Breast epithelium (tissue), 4 donors: ENCODE measurements at regions not wholly inside any gene's neighbourhood (a gene's known extent, or its start where the extent isn't known, plus 50 kb on each side); places are given as distances from the start of the nearest gene placed in this dataset.

Source experiments
- DNase-seq, 2 donors: peaks; one replicate each; pipeline ENCODE4 v3.0.0-alpha.2; 2019; ENCODE audit warnings: low spot score in 2 of 2
- H3K27ac ChIP-seq, 2 donors: fragments of 200-600 bp; sonication (generic) in 1 of 2; one replicate each; pipeline ENCODE4 v1.5.1; 2016 to 2019; ENCODE audit warnings: mild to moderate bottlenecking in 1 of 2
- H3K27me3 ChIP-seq, 2 donors: fragments of 200-600 bp; sonication (generic) in 1 of 2; one replicate each; pipeline versions ENCODE4 v1.5.1 to v1.6.0; 2017 to 2019; ENCODE audit warnings: control low read depth in 1 of 2, mild to moderate bottlenecking in 1 of 2
- H3K36me3 ChIP-seq: fragments of 200-600 bp; one replicate; pipeline ENCODE4 v1.5.1; 2019
- H3K4me1 ChIP-seq, 2 donors: fragments of 200-600 bp; sonication (generic); one replicate each; pipeline ENCODE4 v1.5.1; 2016 to 2019; ENCODE audit warnings: control low read depth in 1 of 2
- H3K4me3 ChIP-seq, 3 donors: fragments of 200-600 bp; sonication (generic); 1 replicate in 2 of 3; 2 replicates in 1 of 3; pipeline ENCODE4 v1.5.1; 2016 to 2019; ENCODE audit warnings: mild to moderate bottlenecking in 3 of 3, moderate library complexity in 2 of 3
- H3K9me3 ChIP-seq, 2 donors: fragments of 200-600 bp; sonication (generic) in 1 of 2; one replicate each; pipeline ENCODE4 v1.5.1; 2016 to 2019; ENCODE audit warnings: control low read depth in 1 of 2
- POLR2A ChIP-seq: fragments of 450-650 bp; IDR thresholded peaks from one replicate; pipeline ENCODE4 v1.6.1; 2016; ENCODE audit warnings: antibody characterized with exemption, mild to moderate bottlenecking, moderate library complexity
- POLR2AphosphoS5 ChIP-seq, 3 donors: sonication (generic); formaldehyde crosslinking; IDR thresholded peaks; one replicate each; pipeline ENCODE4 v1.6.1; 2017; ENCODE audit warnings: antibody characterized with exemption in 3 of 3
- intact Hi-C: fragments of 100-400 bp; cut with DNase I; formaldehyde crosslinking; loops from one replicate; pipeline ENCODE4 v1.15.1; 2023; ENCODE audit warnings: low total_unique reads
- TF ChIP-seq, protein P1 (sequence below), 3 donors: fragments of 450-650 bp; IDR thresholded peaks; one replicate each; pipeline ENCODE4 v1.5.1; 2016 to 2017; ENCODE audit warnings: antibody characterized with exemption in 3 of 3, mild to moderate bottlenecking in 3 of 3, moderate library complexity in 3 of 3

- H3K36me3 ChIP-seq: no peaks in the 10 kb centered on the region
- no peak for TF ChIP-seq POLR2A
- no peak for TF ChIP-seq POLR2AphosphoS5 (IDR thresholded peaks at IDR 0.05)
- TF ChIP-seq, protein P1, sequence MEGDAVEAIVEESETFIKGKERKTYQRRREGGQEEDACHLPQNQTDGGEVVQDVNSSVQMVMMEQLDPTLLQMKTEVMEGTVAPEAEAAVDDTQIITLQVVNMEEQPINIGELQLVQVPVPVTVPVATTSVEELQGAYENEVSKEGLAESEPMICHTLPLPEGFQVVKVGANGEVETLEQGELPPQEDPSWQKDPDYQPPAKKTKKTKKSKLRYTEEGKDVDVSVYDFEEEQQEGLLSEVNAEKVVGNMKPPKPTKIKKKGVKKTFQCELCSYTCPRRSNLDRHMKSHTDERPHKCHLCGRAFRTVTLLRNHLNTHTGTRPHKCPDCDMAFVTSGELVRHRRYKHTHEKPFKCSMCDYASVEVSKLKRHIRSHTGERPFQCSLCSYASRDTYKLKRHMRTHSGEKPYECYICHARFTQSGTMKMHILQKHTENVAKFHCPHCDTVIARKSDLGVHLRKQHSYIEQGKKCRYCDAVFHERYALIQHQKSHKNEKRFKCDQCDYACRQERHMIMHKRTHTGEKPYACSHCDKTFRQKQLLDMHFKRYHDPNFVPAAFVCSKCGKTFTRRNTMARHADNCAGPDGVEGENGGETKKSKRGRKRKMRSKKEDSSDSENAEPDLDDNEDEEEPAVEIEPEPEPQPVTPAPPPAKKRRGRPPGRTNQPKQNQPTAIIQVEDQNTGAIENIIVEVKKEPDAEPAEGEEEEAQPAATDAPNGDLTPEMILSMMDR (IDR thresholded peaks at IDR 0.05): no peak
- DNase-seq: no peak
Observed at GRCh38 chr4:167779864-167780263, 312.5 kb upstream of the ANXA10 start.

GRCh38 chr4:167784826-167785225 lies 307.5 kb upstream of the ANXA10 start:
- Histone ChIP-seq H3K4me3 (no peak overlapping the region), H3K27me3 (no peaks in the 10 kb centered on the region), H3K9me3 (peaks cover 0 to 7% of the 10 kb centered on the region in 2 donors), H3K4me1 (no peaks in the 10 kb centered on the region), H3K27ac (no peak overlapping the region), H3K36me3 (no peaks in the 10 kb centered on the region)
- intact Hi-C loops: no loop called here
- DNase-seq: no peak
- TF ChIP-seq POLR2A (no peak), POLR2AphosphoS5 (IDR thresholded peaks at IDR 0.05) (no peak)
- TF ChIP-seq, protein P1 (IDR thresholded peaks at IDR 0.05): no peak

More at GRCh38 chr4:167779864-167780263, 312.5 kb upstream of the ANXA10 start:
- peaks cover 0 to 7% of the 10 kb centered on the region in 2 donors for H3K9me3 ChIP-seq
- H3K4me3 ChIP-seq: no peak overlapping the region
- no peaks in the 10 kb centered on the region for H3K27me3 ChIP-seq
- intact Hi-C loops: no loop called here
- no peaks in the 10 kb centered on the region for H3K4me1 ChIP-seq
- no peak overlapping the region for H3K27ac ChIP-seq

DNA sequence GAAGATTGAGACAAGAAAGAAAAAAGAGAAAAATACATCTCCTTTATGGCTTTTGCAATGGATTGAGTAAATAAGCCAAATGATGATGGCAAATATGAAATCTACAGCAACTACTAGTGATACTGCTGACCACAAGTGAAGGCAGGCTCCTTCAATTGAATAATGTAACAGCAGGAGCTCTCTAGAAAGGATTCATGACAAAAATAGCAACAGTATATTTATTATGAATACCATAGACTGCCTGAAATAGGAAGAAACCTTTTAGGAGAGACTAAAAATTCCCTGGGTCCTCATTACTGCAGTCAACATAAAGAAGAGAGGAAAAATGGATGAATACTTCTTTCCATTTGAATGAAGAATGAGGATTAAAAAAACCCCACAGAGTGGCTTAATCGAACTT lies 306.8 kb upstream of the ANXA10 start:
- no peaks in the 10 kb centered on the region for H3K36me3 ChIP-seq
- peaks cover 0 to 7% of the 10 kb centered on the region in 2 donors for H3K9me3 ChIP-seq
- no peak for DNase-seq
- TF ChIP-seq POLR2A: no peak
- TF ChIP-seq, protein P1 (IDR thresholded peaks at IDR 0.05): no peak
- TF ChIP-seq POLR2AphosphoS5 (IDR thresholded peaks at IDR 0.05): no peak
- no peak overlapping the region for H3K4me3 ChIP-seq
- no peaks in the 10 kb centered on the region for H3K27me3 ChIP-seq
- no peak overlapping the region for H3K27ac ChIP-seq
- no peaks in the 10 kb centered on the region for H3K4me1 ChIP-seq
- intact Hi-C loops: no loop called here

- no peaks in the 10 kb centered on the region for H3K27me3 ChIP-seq
- no peak overlapping the region for H3K27ac ChIP-seq
- H3K36me3 ChIP-seq: no peaks in the 10 kb centered on the region
- H3K4me1 ChIP-seq: no peaks in the 10 kb centered on the region
- H3K4me3 ChIP-seq: no peak overlapping the region
- no peak for DNase-seq
- intact Hi-C loops: no loop called here
- TF ChIP-seq POLR2A: no peak
- TF ChIP-seq POLR2AphosphoS5 (IDR thresholded peaks at IDR 0.05): no peak
- TF ChIP-seq, protein P1 (IDR thresholded peaks at IDR 0.05): no peak
- H3K9me3 ChIP-seq: peaks cover 0 to 7% of the 10 kb centered on the region in 2 donors
Observed at GRCh38 chr4:167786504-167786903, 305.8 kb upstream of the ANXA10 start.

DNA sequence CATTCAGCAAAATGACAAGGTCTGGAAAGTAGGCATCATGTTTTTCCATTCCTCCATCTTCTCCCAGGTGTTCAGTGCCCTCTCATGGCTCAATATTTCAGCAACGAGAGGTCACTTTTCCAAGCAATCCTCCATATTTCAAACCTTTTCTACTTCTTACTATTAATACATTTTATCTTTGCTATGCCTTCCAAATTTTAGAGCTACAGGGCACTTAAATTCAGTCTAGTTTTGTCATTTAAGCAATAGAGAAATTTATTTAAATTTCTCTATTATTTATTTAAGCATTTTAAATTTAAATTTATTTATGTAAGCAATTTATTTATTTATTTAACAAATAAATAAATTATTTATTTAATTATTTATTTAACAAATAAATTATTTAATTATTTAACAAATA lies 305.1 kb upstream of the ANXA10 start:
- Histone ChIP-seq H3K27me3 (no peaks in the 10 kb centered on the region), H3K4me1 (no peaks in the 10 kb centered on the region), H3K4me3 (no peak overlapping the region), H3K36me3 (no peaks in the 10 kb centered on the region), H3K9me3 (peaks cover 0 to 2% of the 10 kb centered on the region in 2 donors), H3K27ac (no peak overlapping the region)
- DNase-seq: no peak
- intact Hi-C loops: no loop called here
- TF ChIP-seq POLR2A: no peak
- no peak for TF ChIP-seq POLR2AphosphoS5 (IDR thresholded peaks at IDR 0.05)
- TF ChIP-seq, protein P1 (IDR thresholded peaks at IDR 0.05): no peak
